Panc1 (cell line): ENCODE measurements at regions not wholly inside any gene's neighbourhood (a gene's known extent, or its start where the extent isn't known, plus 50 kb on each side); places are given as distances from the start of the nearest gene placed in this dataset.

Experiments
- CTCF ChIP-seq: fragments of 450-650 bp; IDR thresholded peaks from 2 replicates; pipeline ENCODE4 v1.5.1; 2017; ENCODE audit warnings: mild to moderate bottlenecking
- REST ChIP-seq, 2 experiments: IDR thresholded peaks; 2 replicates each; pipeline ENCODE4 v1.6.1; 2011 to 2012; ENCODE audit warnings: low read depth in 2 of 2, control low read depth in 1 of 2, low read length in 1 of 2, mild to moderate bottlenecking in 1 of 2, moderate library complexity in 1 of 2; ENCODE audit not compliant: insufficient read depth in 1 of 2
- SIN3A ChIP-seq: IDR thresholded peaks from 2 replicates; pipeline ENCODE4 v1.6.1; 2012; ENCODE audit warnings: low read depth, mild to moderate bottlenecking, low read length, moderate library complexity, borderline replicate concordance; ENCODE audit not compliant: insufficient read depth

GRCh38 chr2:121080013-121080772, 204.8 kb downstream of the TFCP2L1 start:
- peak; percentile 90 for TF ChIP-seq CTCF
- TF ChIP-seq REST (IDR thresholded peaks at IDR 0.05; ENCODE audit: insufficient read depth in 1 of 2, low read depth in 2 of 2, low read length in 1 of 2): no peak
- no peak for TF ChIP-seq SIN3A
